22Rv1 (cell line): ENCODE measurements at regions not wholly inside any gene's neighbourhood (a gene's known extent, or its start where the extent isn't known, plus 50 kb on each side); places are given as distances from the start of the nearest gene placed in this dataset.

Source experiments
- ZFX ChIP-seq: fragments of 450-650 bp; IDR thresholded peaks from 2 replicates; pipeline ENCODE4 v1.6.1; 2017; ENCODE audit warnings: antibody characterized with exemption, borderline replicate concordance
- TF ChIP-seq, protein P1 (sequence below): fragments of 450-650 bp; IDR thresholded peaks from 2 replicates; pipeline ENCODE4 v1.5.1; 2017; ENCODE audit warnings: mild to moderate bottlenecking

DNA sequence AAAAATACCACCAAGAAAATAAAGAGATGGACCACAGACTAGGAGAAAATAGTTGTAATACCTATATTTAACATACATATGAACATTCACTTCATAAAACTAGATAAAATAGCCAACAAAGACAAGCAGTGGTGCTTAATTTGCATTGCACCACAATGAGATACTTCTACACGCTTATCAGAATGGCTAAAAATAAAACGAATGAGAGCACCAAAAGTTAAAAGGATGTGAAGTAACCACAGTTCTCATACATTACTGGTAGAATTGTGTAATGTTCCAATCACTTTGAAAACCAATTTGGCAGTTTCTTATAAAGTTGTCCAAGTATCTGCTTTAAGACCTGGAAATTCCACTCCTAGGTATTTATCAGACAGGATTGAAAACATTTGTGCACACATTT, 198.9 kb upstream of the SGCD start:
- TF ChIP-seq, protein P1, sequence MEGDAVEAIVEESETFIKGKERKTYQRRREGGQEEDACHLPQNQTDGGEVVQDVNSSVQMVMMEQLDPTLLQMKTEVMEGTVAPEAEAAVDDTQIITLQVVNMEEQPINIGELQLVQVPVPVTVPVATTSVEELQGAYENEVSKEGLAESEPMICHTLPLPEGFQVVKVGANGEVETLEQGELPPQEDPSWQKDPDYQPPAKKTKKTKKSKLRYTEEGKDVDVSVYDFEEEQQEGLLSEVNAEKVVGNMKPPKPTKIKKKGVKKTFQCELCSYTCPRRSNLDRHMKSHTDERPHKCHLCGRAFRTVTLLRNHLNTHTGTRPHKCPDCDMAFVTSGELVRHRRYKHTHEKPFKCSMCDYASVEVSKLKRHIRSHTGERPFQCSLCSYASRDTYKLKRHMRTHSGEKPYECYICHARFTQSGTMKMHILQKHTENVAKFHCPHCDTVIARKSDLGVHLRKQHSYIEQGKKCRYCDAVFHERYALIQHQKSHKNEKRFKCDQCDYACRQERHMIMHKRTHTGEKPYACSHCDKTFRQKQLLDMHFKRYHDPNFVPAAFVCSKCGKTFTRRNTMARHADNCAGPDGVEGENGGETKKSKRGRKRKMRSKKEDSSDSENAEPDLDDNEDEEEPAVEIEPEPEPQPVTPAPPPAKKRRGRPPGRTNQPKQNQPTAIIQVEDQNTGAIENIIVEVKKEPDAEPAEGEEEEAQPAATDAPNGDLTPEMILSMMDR = no peak
- no peak for TF ChIP-seq ZFX
